ENCODE measurements at regions not wholly inside any gene's neighbourhood (a gene's known extent, or its start where the extent isn't known, plus 50 kb on each side); places are given as distances from the start of the nearest gene placed in this dataset.

GRCh38 chr7:52450816-52451215 is 584.6 kb upstream of the POM121L12 start:
- Histone ChIP-seq H3K27ac (ENCODE audit: low read depth, low read length) (no peak overlapping the region), H3K27me3 (ENCODE audit: control insufficient read depth, insufficient read depth, low read length, poor library complexity, severe bottlenecking) (peaks cover 26% of the 10 kb centered on the region), H3K36me3 (ENCODE audit: control insufficient read depth, insufficient read depth, low read length) (no peaks in the 10 kb centered on the region), H3K9me3 (ENCODE audit: control insufficient read depth, low read length) (no peaks in the 10 kb centered on the region), H3K9ac (ENCODE audit: extremely low read depth, low read length, poor library complexity, severe bottlenecking) (no peak overlapping the region), H3K4me3 (ENCODE audit: low read length) (no peak overlapping the region), H3K4me1 (ENCODE audit: control insufficient read depth, insufficient read depth, low read length) (peaks cover 4% of the 10 kb centered on the region)
- H3K27me3 Mint-ChIP-seq (ENCODE audit: insufficient read depth), result peaks cover 26% of the 10 kb centered on the region
- no peaks in the 10 kb centered on the region for H3K36me3 Mint-ChIP-seq (ENCODE audit: low read depth)
- 91 to 95% methylated on average over 2 to 3 of the region's 3 CpGs for WGBS, 2 experiments (ENCODE audit: insufficient coverage in 1 of 2, insufficient read length in 1 of 2)
- no peak overlapping the region for H3K27ac Mint-ChIP-seq
- DNase-seq, result no peak
- peaks cover 2% of the 10 kb centered on the region for H3K9me3 Mint-ChIP-seq
- no peak overlapping the region for H3K4me3 Mint-ChIP-seq
- TF ChIP-seq CTCF (conservative IDR thresholded peaks at IDR 0.05), result no peak
- H3K4me1 Mint-ChIP-seq, result peaks cover 15% of the 10 kb centered on the region

GRCh38 chr7:52447581-52448180 is 587.8 kb upstream of the POM121L12 start:
- DNase-seq, result no peak
- Mint-ChIP-seq H3K36me3 (ENCODE audit: low read depth) (no peaks in the 10 kb centered on the region), H3K27ac (no peak overlapping the region), H3K9me3 (peaks cover 8% of the 10 kb centered on the region), H3K4me3 (no peak overlapping the region), H3K4me1 (peaks cover 15% of the 10 kb centered on the region), H3K27me3 (ENCODE audit: insufficient read depth) (peaks cover 24% of the 10 kb centered on the region)
- H3K4me1 ChIP-seq (ENCODE audit: control insufficient read depth, insufficient read depth, low read length), result peaks cover 4% of the 10 kb centered on the region
- H3K9me3 ChIP-seq (ENCODE audit: control insufficient read depth, low read length), result no peaks in the 10 kb centered on the region
- no peak overlapping the region for H3K27ac ChIP-seq (ENCODE audit: low read depth, low read length)
- H3K9ac ChIP-seq (ENCODE audit: extremely low read depth, low read length, poor library complexity, severe bottlenecking), result no peak overlapping the region
- no peaks in the 10 kb centered on the region for H3K36me3 ChIP-seq (ENCODE audit: control insufficient read depth, insufficient read depth, low read length)
- H3K4me3 ChIP-seq (ENCODE audit: low read length), result no peak overlapping the region
- no peak for TF ChIP-seq CTCF (conservative IDR thresholded peaks at IDR 0.05)
- H3K27me3 ChIP-seq (ENCODE audit: control insufficient read depth, insufficient read depth, low read length, poor library complexity, severe bottlenecking), result peaks cover 19% of the 10 kb centered on the region
- WGBS, 2 experiments (ENCODE audit: insufficient coverage in 1 of 2, insufficient read length in 1 of 2), result 80 to 91% methylated on average over 1 to 2 of the region's 3 CpGs

- H3K9ac ChIP-seq (ENCODE audit: extremely low read depth, low read length, poor library complexity, severe bottlenecking), result no peak overlapping the region
- H3K4me3 ChIP-seq (ENCODE audit: low read length), result no peak overlapping the region
- no peak for TF ChIP-seq CTCF (conservative IDR thresholded peaks at IDR 0.05)
- 77 to 92% methylated on average over 3 to 4 of the region's 4 CpGs for WGBS, 2 experiments (ENCODE audit: insufficient coverage in 1 of 2, insufficient read length in 1 of 2)
- H3K27ac Mint-ChIP-seq, result no peak overlapping the region
- no peaks in the 10 kb centered on the region for H3K27me3 Mint-ChIP-seq (ENCODE audit: insufficient read depth)
- H3K27ac ChIP-seq (ENCODE audit: low read depth, low read length), result no peak overlapping the region
- H3K4me1 Mint-ChIP-seq, result no peaks in the 10 kb centered on the region
- no peaks in the 10 kb centered on the region for H3K4me1 ChIP-seq (ENCODE audit: control insufficient read depth, insufficient read depth, low read length)
- H3K27me3 ChIP-seq (ENCODE audit: control insufficient read depth, insufficient read depth, low read length, poor library complexity, severe bottlenecking), result no peaks in the 10 kb centered on the region
- no peaks in the 10 kb centered on the region for H3K36me3 ChIP-seq (ENCODE audit: control insufficient read depth, insufficient read depth, low read length)
- no peak overlapping the region for H3K4me3 Mint-ChIP-seq
- peaks cover 2% of the 10 kb centered on the region for H3K36me3 Mint-ChIP-seq (ENCODE audit: low read depth)
- peaks cover 3% of the 10 kb centered on the region for H3K9me3 Mint-ChIP-seq
- H3K9me3 ChIP-seq (ENCODE audit: control insufficient read depth, low read length), result no peaks in the 10 kb centered on the region
- no peak for DNase-seq
These were observed 599.2 kb upstream of the POM121L12 start for GRCh38 chr7:52436278-52436677.
